Activated CD4-positive, alpha-beta T cell treated with anti-CD3 and anti-CD28 coated beads, Interleukin-2, Interleukin-6, amounts not matched to agents 100 ng/mL and 50 ng/mL, durations not matched to agents 16 hours and 8 hours (primary cell): ENCODE measurements at regions not wholly inside any gene's neighbourhood (a gene's known extent, or its start where the extent isn't known, plus 50 kb on each side); places are given as distances from the start of the nearest gene placed in this dataset.
"Not testable (repeated sequence)": the region's sequence is repeated elsewhere in the genome, so short reads cannot be mapped to it uniquely, and the experiment has no call there.

Source experiments
- DNase-seq: peaks from one replicate; pipeline ENCODE4 v3.0.0-alpha.2; 2020

- DNase-seq, result no peak
Measured at GRCh38 chr13:50733392-50733791, 110.1 kb downstream of the DLEU7 start.

- DNase-seq, result no peak
Measured at GRCh38 chr13:50735071-50735470, 108.4 kb downstream of the DLEU7 start.

GRCh38 chr13:50740052-50740741, 103.3 kb downstream of the DLEU7 start:
- no peak for DNase-seq

GRCh38 chr13:50742353-50742752, 101.1 kb downstream of the DLEU7 start:
- DNase-seq, result no peak

GRCh38 chr13:50742968-50743367, 100.5 kb downstream of the DLEU7 start:
- DNase-seq, result no peak

GRCh38 chr13:50744116-50744660, 99.3 kb downstream of the DLEU7 start:
- DNase-seq, result no peak

- DNase-seq, result no peak
Measured at GRCh38 chr13:50745542-50746115, 97.9 kb downstream of the DLEU7 start.

- no peak for DNase-seq
Measured at GRCh38 chr13:50747737-50748350, 95.6 kb downstream of the DLEU7 start.

- not testable (repeated sequence) for DNase-seq
Measured at GRCh38 chr13:50753221-50753620, 90.3 kb downstream of the DLEU7 start.

- DNase-seq, result not testable (repeated sequence)
Measured at GRCh38 chr13:50755862-50756685, 87.4 kb downstream of the DLEU7 start.

- DNase-seq, result no peak
Measured at GRCh38 chr13:50757008-50757407, 86.5 kb downstream of the DLEU7 start.

- no peak for DNase-seq
Measured at GRCh38 chr13:50758796-50759195, 84.7 kb downstream of the DLEU7 start.

GRCh38 chr13:50760751-50761150, 82.7 kb downstream of the DLEU7 start:
- peak; percentile 6 for DNase-seq

GRCh38 chr13:50761406-50761805, 82.1 kb downstream of the DLEU7 start:
- DNase-seq, result no peak

GRCh38 chr13:50762969-50763567, 80.4 kb downstream of the DLEU7 start:
- DNase-seq, result no peak

- no peak for DNase-seq
Measured at GRCh38 chr13:50766013-50766412, 77.5 kb downstream of the DLEU7 start.

GRCh38 chr13:50766695-50767094, 76.8 kb downstream of the DLEU7 start:
- DNase-seq, result no peak

- DNase-seq, result not testable (repeated sequence)
Measured at GRCh38 chr13:50772881-50773280, 70.6 kb downstream of the DLEU7 start.
